IMR-90 (cell line): ENCODE measurements at regions not wholly inside any gene's neighbourhood (a gene's known extent, or its start where the extent isn't known, plus 50 kb on each side); places are given as distances from the start of the nearest gene placed in this dataset.

Source experiments
- ATAC-seq: fragments of 200-7000 bp; cut with Tn5 transposase; 2 replicates; pipeline ENCODE4 v1.9.1; 2020; ENCODE audit warnings: low read depth, mild to moderate bottlenecking, moderate library complexity
- BruUV-seq: library from RNA; stranded (reverse); fragments of 400-500 nt; replicated peaks from 2 replicates; lab custom pipeline; 2021; lab: Mats Ljungman, UMichigan
- CTCF ChIA-PET: fragments of 300-600 bp; formaldehyde crosslinking; extraction: SDS; loops from one replicate; lab custom pipeline; 2021; ENCODE audit warnings: antibody characterized with exemption; lab: Yijun Ruan, JAX
- POLR2A ChIA-PET: fragments of 300-600 bp; sonication (Branson Sonifier 250); formaldehyde crosslinking; loops from one replicate; lab custom pipeline; 2022; ENCODE audit warnings: antibody characterized with exemption; ENCODE audit not compliant: unreplicated experiment; lab: Charles Lee
- DNase-seq: peaks from one replicate; pipeline ENCODE4 v3.0.0; 2013
- H2AFZ ChIP-seq: replicated peaks from 2 replicates; pipeline ENCODE3; 2013; ENCODE audit warnings: low read length, mild to moderate bottlenecking; ENCODE audit not compliant: poor library complexity
- H2AK5ac ChIP-seq: 2 replicates; pipeline ENCODE4 v1.6.1; 2013; ENCODE audit warnings: low read depth, low read length, inconsistent platforms
- H2AK9ac ChIP-seq: replicated peaks from 2 replicates; pipeline ENCODE3; 2013; ENCODE audit warnings: mild to moderate bottlenecking, low read depth, low read length, moderate library complexity; ENCODE audit not compliant: poor library complexity
- H2BK120ac ChIP-seq: 2 replicates; pipeline ENCODE4 v1.6.1; 2013; ENCODE audit warnings: low read depth, low read length, inconsistent platforms
- H2BK15ac ChIP-seq: 3 replicates; pipeline ENCODE4 v1.6.1; 2013; ENCODE audit warnings: low read depth, low read length, inconsistent platforms
- H2BK20ac ChIP-seq: 2 replicates; pipeline ENCODE4 v1.6.1; 2013; ENCODE audit warnings: low read depth, mild to moderate bottlenecking, inconsistent platforms, low read length, moderate library complexity
- H2BK5ac ChIP-seq: 2 replicates; pipeline ENCODE4 v1.6.1; 2013; ENCODE audit warnings: mild to moderate bottlenecking, low read depth, low read length, inconsistent platforms; ENCODE audit not compliant: poor library complexity, severe bottlenecking
- H3K14ac ChIP-seq: replicated peaks from 2 replicates; pipeline ENCODE4 v1.6.1; 2013; ENCODE audit warnings: low read depth, low read length, inconsistent platforms
- H3K18ac ChIP-seq: 2 replicates; pipeline ENCODE4 v1.6.1; 2013; ENCODE audit warnings: low read depth, low read length, control low read depth
- H3K23ac ChIP-seq: 2 replicates; pipeline ENCODE4 v1.6.1; 2013; ENCODE audit warnings: low read depth, low read length, inconsistent platforms
- H3K27ac ChIP-seq: 2 replicates; pipeline ENCODE4 v1.5.1; 2013; ENCODE audit warnings: mild to moderate bottlenecking, control low read depth, low read length; ENCODE audit not compliant: insufficient read depth
- H3K27me3 ChIP-seq: 2 replicates; pipeline ENCODE4 v1.6.1; 2013; ENCODE audit warnings: low read length; ENCODE audit not compliant: control insufficient read depth, insufficient read depth
- H3K36me3 ChIP-seq: 2 replicates; pipeline ENCODE4 v1.6.1; 2013; ENCODE audit warnings: low read length, mixed read lengths; ENCODE audit not compliant: control insufficient read depth, insufficient read depth
- H3K4ac ChIP-seq: 2 replicates; pipeline ENCODE4 v1.6.1; 2013; ENCODE audit warnings: low read depth, low read length, inconsistent platforms
- H3K4me1 ChIP-seq: 2 replicates; pipeline ENCODE4 v1.6.1; 2013; ENCODE audit warnings: low read length, mixed read lengths; ENCODE audit not compliant: control insufficient read depth, insufficient read depth
- H3K4me2 ChIP-seq: 2 replicates; pipeline ENCODE4 v1.6.1; 2013; ENCODE audit warnings: low read depth, mild to moderate bottlenecking, control low read depth, low read length, moderate library complexity
- H3K4me3 ChIP-seq: 2 replicates; pipeline ENCODE4 v1.5.1; 2013; ENCODE audit warnings: low read depth, mild to moderate bottlenecking, control low read depth, low read length, moderate library complexity; ENCODE audit not compliant: insufficient read depth
- H3K56ac ChIP-seq: 2 replicates; pipeline ENCODE4 v1.6.1; 2013; ENCODE audit warnings: low read length, inconsistent platforms; ENCODE audit not compliant: insufficient read depth; ENCODE audit errors: extremely low read depth
- H3K79me1 ChIP-seq, 2 experiments: 2 replicates each; pipeline ENCODE4 v1.6.1; 2013; ENCODE audit warnings: low read length in 2 of 2, inconsistent platforms in 1 of 2, low read depth in 1 of 2
- H3K9ac ChIP-seq: 2 replicates; pipeline ENCODE4 v1.6.1; 2013; ENCODE audit warnings: low read depth, low read length, control low read depth
- H3K9me1 ChIP-seq: 2 replicates; pipeline ENCODE4 v1.6.1; 2013; ENCODE audit warnings: low read length, inconsistent platforms; ENCODE audit not compliant: insufficient read depth
- H3K9me3 ChIP-seq: 2 replicates; pipeline ENCODE4 v1.6.1; 2013; ENCODE audit warnings: low read length; ENCODE audit not compliant: control insufficient read depth, insufficient read depth
- H4K20me1 ChIP-seq: 2 replicates; pipeline ENCODE4 v1.6.1; 2013; ENCODE audit warnings: low read length, inconsistent platforms; ENCODE audit not compliant: insufficient read depth
- H4K5ac ChIP-seq: 2 replicates; pipeline ENCODE4 v1.6.1; 2013; ENCODE audit warnings: mild to moderate bottlenecking, low read depth, low read length, control low read depth
- H4K8ac ChIP-seq, 2 experiments: 2 replicates each; pipeline ENCODE4 v1.6.1; 2013; ENCODE audit warnings: low read depth in 2 of 2, low read length in 2 of 2, control low read depth in 1 of 2, inconsistent platforms in 1 of 2
- H4K91ac ChIP-seq: 2 replicates; pipeline ENCODE4 v1.6.1; 2013; ENCODE audit warnings: low read depth, low read length, inconsistent platforms; ENCODE audit not compliant: insufficient read depth
- BHLHE40 ChIP-seq: fragments of 150-350 bp; IDR thresholded peaks from 2 replicates; pipeline ENCODE4 v1.6.1; 2016; ENCODE audit warnings: mild to moderate bottlenecking, low read depth, low read length
- CEBPB ChIP-seq: IDR thresholded peaks from 2 replicates; pipeline ENCODE4 v1.6.1; 2012; ENCODE audit warnings: low read depth, low read length, improper control_type of control experiment
- CHD1 ChIP-seq: IDR thresholded peaks from 2 replicates; pipeline ENCODE4 v1.6.1; 2012; ENCODE audit warnings: low read depth, low read length, improper control_type of control experiment
- CTCF ChIP-seq: conservative IDR thresholded peaks from 2 replicates; pipeline ENCODE4 v1.5.1; 2012; ENCODE audit warnings: mild to moderate bottlenecking, low read depth, low read length, improper control_type of control experiment
- ELK1 ChIP-seq: fragments of 150-350 bp; IDR thresholded peaks from 2 replicates; pipeline ENCODE4 v1.6.1; 2016; ENCODE audit warnings: low read depth, mild to moderate bottlenecking, low read length, moderate library complexity, borderline replicate concordance
- FOS ChIP-seq: fragments of 150-350 bp; IDR thresholded peaks from 2 replicates; pipeline ENCODE4 v1.6.1; 2016; ENCODE audit warnings: low read depth, low read length
- MAZ ChIP-seq: IDR thresholded peaks from 2 replicates; pipeline ENCODE4 v1.6.1; 2012; ENCODE audit warnings: low read depth, mild to moderate bottlenecking, low read length, improper control_type of control experiment, moderate library complexity, borderline replicate concordance
- MXI1 ChIP-seq: IDR thresholded peaks from 2 replicates; pipeline ENCODE4 v1.6.1; 2012; ENCODE audit warnings: low read depth, mild to moderate bottlenecking, low read length, moderate library complexity, borderline replicate concordance
- NFE2L2 ChIP-seq: fragments of 150-350 bp; IDR thresholded peaks from 2 replicates; pipeline ENCODE4 v1.6.1; 2016; ENCODE audit warnings: low read depth, mild to moderate bottlenecking, low read length
- POLR2A ChIP-seq: IDR thresholded peaks from 2 replicates; pipeline ENCODE4 v1.6.1; 2012; ENCODE audit warnings: mild to moderate bottlenecking, low read depth, low read length
- RAD21 ChIP-seq: IDR thresholded peaks from 2 replicates; pipeline ENCODE4 v1.6.1; 2012; ENCODE audit warnings: low read length, improper control_type of control experiment
- RCOR1 ChIP-seq: IDR thresholded peaks from 2 replicates; pipeline ENCODE4 v1.6.1; 2012; ENCODE audit warnings: mild to moderate bottlenecking, low read length, improper control_type of control experiment; ENCODE audit not compliant: insufficient replicate concordance
- RFX5 ChIP-seq: IDR thresholded peaks from 2 replicates; pipeline ENCODE4 v1.8.0; 2012; ENCODE audit warnings: low read depth, mild to moderate bottlenecking, low read length, moderate library complexity
- SMC3 ChIP-seq: fragments of 150-350 bp; IDR thresholded peaks from 2 replicates; pipeline ENCODE4 v1.6.1; 2016; ENCODE audit warnings: low read depth, mild to moderate bottlenecking, antibody characterized with exemption, low read length, moderate library complexity
- USF2 ChIP-seq: fragments of 150-350 bp; IDR thresholded peaks from 2 replicates; pipeline ENCODE4 v1.6.1; 2017; ENCODE audit warnings: mild to moderate bottlenecking, antibody characterized with exemption, low read length, low read depth
- WGBS, 2 experiments: methylation state at CpG; one replicate each; pipeline versions ENCODE4 v1.1.5 to v1.1.7; 2013; ENCODE audit warnings: missing lambda C conversion rate in 2 of 2; ENCODE audit not compliant: insufficient read length in 1 of 2; ENCODE audit errors: extremely low coverage in 2 of 2; 5-methylcytosine and 5-hydroxymethylcytosine counted together
- dilution Hi-C: fragments of 300-500 bp; cut with HindIII; formaldehyde crosslinking; loops from one replicate; pipeline ENCODE4 v1.14.3; 2018; ENCODE audit warnings: low sequenced_read_pairs; ENCODE audit not compliant: unreplicated experiment
- in situ Hi-C: fragments of 300-500 bp; cut with MboI; formaldehyde crosslinking; loops from 3 replicates; pipeline ENCODE4 v1.14.3; 2019; ENCODE audit warnings: low sequenced_read_pairs, inconsistent platforms, mixed read lengths
- intact Hi-C: fragments of 100-400 bp; cut with micrococcal nuclease; formaldehyde crosslinking; loops from 2 replicates; pipeline ENCODE4 v1.10.0; 2022

DNA sequence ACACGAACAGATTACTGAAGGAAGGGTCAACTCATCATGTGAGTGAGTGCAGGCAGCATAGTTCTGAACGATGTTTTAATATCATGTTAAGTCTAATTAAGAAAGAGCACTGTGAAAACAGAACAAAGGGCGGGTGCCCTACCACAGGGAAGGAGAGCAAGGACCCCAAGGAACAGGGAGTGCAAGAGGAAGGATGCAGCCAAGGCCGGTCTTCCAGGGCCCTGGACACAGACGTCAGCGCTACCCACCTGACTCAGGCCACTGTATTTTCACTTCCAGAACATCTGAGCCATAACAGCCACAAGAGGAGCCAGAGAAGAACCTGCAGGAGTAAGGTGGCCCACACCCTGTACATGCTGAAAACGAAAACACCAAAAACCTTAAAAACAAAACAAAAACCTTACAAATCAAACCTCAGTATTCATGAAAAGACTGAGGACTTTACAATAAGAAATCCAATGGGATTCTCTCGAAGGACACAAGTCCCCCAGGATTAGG is 506.1 kb upstream of the AKR1E2 start:
- ATAC-seq (no peak), DNase-seq (no peak)
- Histone ChIP-seq H3K9ac (no peak overlapping the region), H3K23ac (no peak overlapping the region), H2AK9ac (no peak overlapping the region), H2BK20ac (no peak overlapping the region), H3K9me1 (no peaks in the 10 kb centered on the region; the same call in 1 of the 2 replicates), H2BK120ac (no peak overlapping the region), H2BK15ac (no peak overlapping the region), H3K4me2 (no peak overlapping the region), H3K79me1 (no peaks in the 10 kb centered on the region), H3K18ac (no peak overlapping the region), H3K4me1 (no peaks in the 10 kb centered on the region), H4K8ac (no peak overlapping the region), H4K91ac (no peak overlapping the region), H2AK5ac (no peak overlapping the region), H2BK5ac (no peak overlapping the region), H4K20me1 (no peaks in the 10 kb centered on the region), H3K36me3 (no peaks in the 10 kb centered on the region), H4K5ac (no peak overlapping the region), H3K4ac (no peak overlapping the region), H3K27ac (no peak overlapping the region), H3K4me3 (no peak overlapping the region), H2AFZ (peak overlapping the region; percentile 26), H3K27me3 (no peaks in the 10 kb centered on the region), H3K9me3 (no peaks in the 10 kb centered on the region), H3K56ac (no peak overlapping the region), H3K14ac (no peak overlapping the region)
- POLR2A ChIA-PET: no interaction called here
- in situ Hi-C loops: no loop called here
- CTCF ChIA-PET: no interaction called here
- dilution Hi-C loops: no loop called here
- intact Hi-C loops: no loop called here
- WGBS, 2 experiments: 92% methylated on average over 2 of the region's 8 CpGs; no CpG with 5 or more reads in 1 of the 2 experiments
- no peak for TF ChIP-seq ELK1
- TF ChIP-seq MXI1: no peak
- no peak for TF ChIP-seq NFE2L2
- TF ChIP-seq BHLHE40: no peak
- TF ChIP-seq CHD1: no peak
- TF ChIP-seq USF2: no peak
- no peak for TF ChIP-seq MAZ
- TF ChIP-seq SMC3: no peak
- TF ChIP-seq RAD21: no peak
- TF ChIP-seq CEBPB: no peak
- no peak for TF ChIP-seq POLR2A
- TF ChIP-seq CTCF: no peak
- TF ChIP-seq FOS: no peak
- TF ChIP-seq RCOR1: no peak
- no peak for TF ChIP-seq RFX5
- BruUV-seq: no TSS peak
